ENCODE measurements at regions not wholly inside any gene's neighbourhood (a gene's known extent, or its start where the extent isn't known, plus 50 kb on each side); places are given as distances from the start of the nearest gene placed in this dataset.

DNA sequence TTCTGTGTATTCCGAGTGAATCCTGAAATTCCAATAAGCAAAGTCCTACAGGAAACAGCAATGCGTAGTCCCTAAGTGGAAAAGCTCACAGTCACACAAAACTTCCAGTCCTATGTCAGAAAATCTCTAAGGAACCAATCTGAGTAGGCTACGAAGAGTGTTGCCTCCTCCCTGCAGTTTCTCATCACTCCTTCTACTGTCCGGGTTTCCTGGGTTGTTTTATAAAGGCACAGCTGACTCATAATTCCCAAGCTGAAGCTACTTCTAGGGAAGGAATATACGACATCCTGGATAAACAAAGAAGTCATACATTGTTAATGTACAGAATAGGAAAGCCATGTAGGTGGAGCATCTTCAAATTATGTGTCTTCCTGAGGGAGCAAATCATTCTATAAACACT, 65.7 kb upstream of the RGMA start:
- H3K4me1 ChIP-seq: peaks cover 0 to 52% (median 2%) of the 10 kb centered on the region in 4 donors
- DNase-seq (ENCODE audit: low spot score in 2 of 2): no peak
- H3K9me3 ChIP-seq: peaks cover 0 to 19% (median 0%) of the 10 kb centered on the region in 4 donors
- no peaks in the 10 kb centered on the region for H3K27me3 ChIP-seq
- H3K4me3 ChIP-seq: no peak overlapping the region
- no peaks in the 10 kb centered on the region for H3K36me3 ChIP-seq
- peak overlapping the region in 1 of 4 donors; percentile 51 for H3K27ac ChIP-seq
- WGBS, 2 donors: 65 to 70% methylated on average over 5 of the region's 5 CpGs
- no peak for TF ChIP-seq POLR2A (IDR thresholded peaks at IDR 0.05)
- TF ChIP-seq CTCF (IDR thresholded peaks at IDR 0.05): no peak
- TF ChIP-seq EP300 (IDR thresholded peaks at IDR 0.05): no peak

DNA sequence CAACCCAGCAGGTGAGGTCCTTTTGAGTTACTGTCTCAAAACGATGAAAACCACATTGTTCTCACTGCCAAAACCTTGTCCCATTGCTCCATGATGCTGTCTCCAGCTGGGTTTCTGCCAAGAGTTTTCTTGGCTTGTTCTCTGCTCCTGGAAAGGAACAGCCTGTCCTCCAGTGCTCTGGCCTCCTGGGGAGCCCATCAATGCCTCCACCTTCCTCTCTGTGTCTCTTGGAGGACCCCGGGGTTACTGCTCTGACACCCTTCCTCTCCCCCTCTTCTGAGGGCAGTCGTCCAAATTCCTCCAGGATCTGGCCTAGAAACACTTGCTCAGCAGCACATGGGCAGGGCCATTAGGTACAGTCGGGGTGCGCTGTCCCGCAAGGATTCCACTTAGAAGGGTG, 63.9 kb upstream of the RGMA start:
- H3K9me3 ChIP-seq: peaks cover 0 to 19% (median 0%) of the 10 kb centered on the region in 4 donors
- WGBS, 2 donors: 25 to 43% methylated on average over 6 of the region's 6 CpGs
- peaks cover 0 to 56% (median 2%) of the 10 kb centered on the region in 4 donors for H3K4me1 ChIP-seq
- peak overlapping the region in 1 of 4 donors; percentile 51 for H3K27ac ChIP-seq
- peak in 1 of 5 experiments; percentile 8 for TF ChIP-seq CTCF (IDR thresholded peaks at IDR 0.05)
- TF ChIP-seq EP300 (IDR thresholded peaks at IDR 0.05): peak; percentile 50 to 94
- no peak for TF ChIP-seq POLR2A (IDR thresholded peaks at IDR 0.05)
- no peaks in the 10 kb centered on the region for H3K27me3 ChIP-seq
- peak; percentile 80 to 92 for DNase-seq (ENCODE audit: low spot score in 2 of 2)
- no peaks in the 10 kb centered on the region for H3K36me3 ChIP-seq
- H3K4me3 ChIP-seq: no peak overlapping the region

- WGBS, 2 donors: 72 to 76% methylated on average over 5 of the region's 5 CpGs
- Histone ChIP-seq H3K4me3 (no peak overlapping the region), H3K36me3 (no peaks in the 10 kb centered on the region)
These were observed 63.3 kb upstream of the RGMA start for GRCh38 chr15:93152360-93152759.

DNA sequence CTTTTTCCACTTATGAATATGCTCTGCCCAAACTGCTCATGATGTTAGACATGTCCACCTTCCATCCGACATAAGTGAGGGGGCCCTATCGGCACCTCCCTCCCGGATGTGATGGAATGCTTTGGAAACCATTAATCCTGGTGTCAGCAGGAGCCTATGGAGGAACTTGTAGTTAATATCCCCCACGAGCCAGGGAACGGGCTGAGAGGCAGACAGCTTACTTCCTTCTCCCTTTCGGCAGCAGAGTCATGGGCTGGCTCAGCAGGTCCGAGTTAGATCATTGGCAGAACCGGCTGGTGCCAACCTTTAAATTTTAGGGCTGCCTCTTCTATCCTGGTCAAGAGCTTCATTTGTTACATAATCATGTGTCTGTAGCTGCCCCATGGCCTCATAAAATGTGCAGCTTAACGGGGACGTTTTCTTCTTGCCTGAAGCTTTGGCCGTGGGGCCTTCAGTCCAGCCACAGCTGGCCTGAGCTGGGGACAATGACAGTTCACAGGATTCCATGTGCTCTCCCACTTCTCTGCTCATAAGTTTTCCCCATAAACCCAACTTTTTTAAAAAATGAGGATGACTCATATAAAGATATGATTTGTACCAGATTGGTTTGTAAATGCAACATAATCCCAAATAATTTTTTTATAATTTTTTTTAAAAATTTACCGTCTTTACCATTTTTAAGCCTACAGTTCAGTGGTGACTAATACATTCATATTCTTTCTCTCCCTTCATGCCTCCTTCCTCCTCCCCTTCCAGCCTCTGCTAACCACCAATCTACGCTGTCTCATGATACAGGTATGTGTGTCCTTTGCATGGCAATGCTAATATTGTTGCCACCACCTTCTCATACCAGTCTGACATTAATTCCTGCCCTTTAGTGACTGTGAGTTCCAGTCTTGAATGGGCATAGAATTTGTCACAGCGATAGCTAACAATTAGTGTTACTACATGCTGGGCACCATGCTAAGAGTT, 62.2 kb upstream of the RGMA start:
- Histone ChIP-seq H3K27ac (peak overlapping the region in 2 of 4 donors; percentile 40 to 77), H3K4me3 (no peak overlapping the region), H3K36me3 (no peaks in the 10 kb centered on the region), H3K4me1 (peaks cover 0 to 56% (median 2%) of the 10 kb centered on the region in 4 donors), H3K27me3 (no peaks in the 10 kb centered on the region), H3K9me3 (peaks cover 0 to 11% (median 0%) of the 10 kb centered on the region in 4 donors)
- TF ChIP-seq POLR2A (IDR thresholded peaks at IDR 0.05) (no peak), CTCF (IDR thresholded peaks at IDR 0.05) (no peak), EP300 (IDR thresholded peaks at IDR 0.05) (no peak)
- WGBS, 2 donors: 59 to 61% methylated on average over 14 of the region's 14 CpGs
- no peak for DNase-seq (ENCODE audit: low spot score in 2 of 2)

More at GRCh38 chr15:93152360-93152759, 63.3 kb upstream of the RGMA start:
- H3K27ac ChIP-seq: peak overlapping the region in 2 of 4 donors; percentile 0 to 55
- H3K9me3 ChIP-seq: peaks cover 0 to 19% (median 0%) of the 10 kb centered on the region in 4 donors
- TF ChIP-seq POLR2A (IDR thresholded peaks at IDR 0.05) (no peak), EP300 (IDR thresholded peaks at IDR 0.05) (no peak), CTCF (IDR thresholded peaks at IDR 0.05) (no peak)
- H3K27me3 ChIP-seq: no peaks in the 10 kb centered on the region
- no peak for DNase-seq (ENCODE audit: low spot score in 2 of 2)
- peaks cover 0 to 56% (median 2%) of the 10 kb centered on the region in 4 donors for H3K4me1 ChIP-seq

DNA sequence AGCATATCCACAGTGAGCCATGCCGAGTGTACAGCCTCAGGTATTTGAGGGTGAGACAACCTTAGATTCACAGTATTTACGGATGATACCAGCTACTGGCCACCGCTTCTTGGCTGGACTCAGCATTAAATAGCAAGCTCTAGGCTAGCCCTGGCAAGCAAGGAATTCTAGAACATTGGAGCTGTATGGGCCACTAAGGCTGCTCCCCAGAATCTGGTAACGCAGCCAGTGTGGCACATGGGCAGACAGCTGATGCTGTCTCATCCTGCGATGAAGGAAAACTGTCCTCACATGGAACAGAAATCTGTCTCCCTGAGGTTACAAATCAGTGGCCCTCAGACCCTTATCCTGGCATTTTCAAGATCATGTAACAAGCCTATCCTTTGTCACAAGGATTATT, 57.6 kb upstream of the RGMA start:
- Histone ChIP-seq H3K9me3 (no peaks in the 10 kb centered on the region), H3K36me3 (no peaks in the 10 kb centered on the region), H3K27me3 (no peaks in the 10 kb centered on the region), H3K4me1 (peaks cover 0 to 23% (median 0%) of the 10 kb centered on the region in 4 donors), H3K27ac (no peak overlapping the region), H3K4me3 (no peak overlapping the region)
- TF ChIP-seq CTCF (IDR thresholded peaks at IDR 0.05) (no peak), EP300 (IDR thresholded peaks at IDR 0.05) (no peak), POLR2A (IDR thresholded peaks at IDR 0.05) (no peak)
- 92 to 95% methylated on average over 5 of the region's 5 CpGs for WGBS, 2 donors
- DNase-seq (ENCODE audit: low spot score in 2 of 2): no peak

Data from tibial nerve (tissue), 4 donors.